Psoas muscle (tissue), 7 donors: ENCODE measurements at regions not wholly inside any gene's neighbourhood (a gene's known extent, or its start where the extent isn't known, plus 50 kb on each side); places are given as distances from the start of the nearest gene placed in this dataset.

ENCODE experiments used
- ATAC-seq, 4 donors: fragments of 200-7000 bp; cut with Tn5 transposase; one replicate each; pipeline ENCODE4 v1.9.1; 2020; ENCODE audit warnings: moderate library complexity in 3 of 4, mild to moderate bottlenecking in 2 of 4
- DNase-seq, 2 donors: peaks; one replicate each; pipeline ENCODE4 v3.0.0-alpha.2; 2020
- H3K27ac ChIP-seq: fragments of 200-600 bp; one replicate; pipeline ENCODE4 v1.8.0; 2022
- H3K27me3 ChIP-seq, 3 donors: fragments of 200-600 bp in 1 of 3; one replicate each; pipeline versions ENCODE4 v1.6.1 to v1.8.0; 2013 to 2022; ENCODE audit warnings: low read length in 2 of 3, mild to moderate bottlenecking in 2 of 3, moderate library complexity in 1 of 3; ENCODE audit not compliant: insufficient read depth in 3 of 3
- H3K36me3 ChIP-seq, 2 donors: fragments of 200-600 bp in 1 of 2; one replicate each; pipeline versions ENCODE4 v1.6.1 to v1.8.0; 2013 to 2022; ENCODE audit warnings: low read depth in 1 of 2, mild to moderate bottlenecking in 1 of 2, moderate library complexity in 1 of 2; ENCODE audit not compliant: insufficient read depth in 1 of 2
- H3K4me1 ChIP-seq: fragments of 200-600 bp; one replicate; pipeline ENCODE4 v1.8.0; 2022
- H3K4me3 ChIP-seq: fragments of 200-600 bp; one replicate; pipeline ENCODE4 v1.8.0; 2022; ENCODE audit warnings: mild to moderate bottlenecking
- H3K9me3 ChIP-seq: fragments of 200-600 bp; one replicate; pipeline ENCODE4 v1.8.0; 2022
- CTCF ChIP-seq: fragments of 200-600 bp; IDR thresholded peaks from one replicate; pipeline ENCODE4 v1.8.0; 2022; ENCODE audit warnings: antibody characterized with exemption
- WGBS, 3 donors: extraction: QIAGEN DNeasy Blood & Tissue Kit; methylation state at CpG; one replicate each; pipeline versions ENCODE4 v1.1.6 to v1.1.7; 2013; 5-methylcytosine and 5-hydroxymethylcytosine counted together
- intact Hi-C, 2 donors: fragments of 100-400 bp; cut with DNase I; formaldehyde crosslinking; loops; one replicate each; pipeline versions ENCODE4 v1.11.0 to v1.14.2; 2022
- donor health status: healthy with polysubstance abuse.
- donor health status: DM: no; HTN: no; CAD: no; lungs with moderate emphysema.
- donor health status: Bipolar disorder and iron deficiency.
- donor health status: healthy.
- donor health status: DM: yes; HTN: yes; CAD: no.
- donor health status: DM: no; HTN: no; CAD: no.
- donor health status: DM: yes; HTN: yes; CAD: no.

- Histone ChIP-seq H3K9me3 (no peaks in the 10 kb centered on the region), H3K27me3 (no peaks in the 10 kb centered on the region), H3K36me3 (no peaks in the 10 kb centered on the region), H3K4me3 (no peak overlapping the region), H3K4me1 (no peaks in the 10 kb centered on the region), H3K27ac (no peak overlapping the region)
- no peak for ATAC-seq
- 84 to 89% (median 85%) methylated on average over 2 of the region's 2 CpGs for WGBS, 3 donors
- DNase-seq, result no peak
- intact Hi-C loops, result no loop called here
- TF ChIP-seq CTCF, result no peak
Measured at GRCh38 chr1:81270051-81270450, 530.7 kb upstream of the ADGRL2 start.

- 61 to 68% (median 67%) methylated on average over 3 of the region's 3 CpGs for WGBS, 3 donors
- TF ChIP-seq CTCF, result no peak
- DNase-seq (no peak), ATAC-seq (no peak)
- Histone ChIP-seq H3K36me3 (no peaks in the 10 kb centered on the region), H3K4me3 (no peak overlapping the region), H3K27ac (no peak overlapping the region), H3K4me1 (no peaks in the 10 kb centered on the region), H3K27me3 (no peaks in the 10 kb centered on the region), H3K9me3 (no peaks in the 10 kb centered on the region)
- intact Hi-C loops, result no loop called here
Measured at GRCh38 chr1:81264976-81265375, 535.8 kb upstream of the ADGRL2 start.

- Histone ChIP-seq H3K36me3 (no peaks in the 10 kb centered on the region), H3K9me3 (no peaks in the 10 kb centered on the region), H3K4me3 (no peak overlapping the region), H3K4me1 (no peaks in the 10 kb centered on the region), H3K27ac (no peak overlapping the region), H3K27me3 (no peaks in the 10 kb centered on the region)
- DNase-seq (no peak), ATAC-seq (no peak)
- intact Hi-C loops, result no loop called here
- WGBS, 3 donors, result 59 to 62% (median 60%) methylated on average over 6 of the region's 6 CpGs
- no peak for TF ChIP-seq CTCF
Measured at GRCh38 chr1:81259625-81260411, 540.9 kb upstream of the ADGRL2 start.

GRCh38 chr1:81254560-81254959 lies 546.2 kb upstream of the ADGRL2 start:
- WGBS, 3 donors, result 77 to 93% (median 83%) methylated on average over 2 of the region's 2 CpGs
- Histone ChIP-seq H3K9me3 (no peaks in the 10 kb centered on the region), H3K4me3 (no peak overlapping the region), H3K36me3 (no peaks in the 10 kb centered on the region), H3K4me1 (no peaks in the 10 kb centered on the region), H3K27me3 (no peaks in the 10 kb centered on the region), H3K27ac (no peak overlapping the region)
- DNase-seq (no peak), ATAC-seq (no peak)
- intact Hi-C loops, result no loop called here
- no peak for TF ChIP-seq CTCF

GRCh38 chr1:81254068-81254467 lies 546.7 kb upstream of the ADGRL2 start:
- no peak for TF ChIP-seq CTCF
- no peaks in the 10 kb centered on the region for H3K4me1 ChIP-seq
- DNase-seq, result no peak
- intact Hi-C loops, result no loop called here
- no peak overlapping the region for H3K27ac ChIP-seq
- no peak overlapping the region for H3K4me3 ChIP-seq
- 97 to 98% (median 97%) methylated on average over 2 of the region's 2 CpGs for WGBS, 3 donors
- ATAC-seq, result no peak
- no peaks in the 10 kb centered on the region for H3K36me3 ChIP-seq
- H3K27me3 ChIP-seq, result no peaks in the 10 kb centered on the region
- H3K9me3 ChIP-seq, result no peaks in the 10 kb centered on the region
